ENCODE measurements at regions not wholly inside any gene's neighbourhood (a gene's known extent, or its start where the extent isn't known, plus 50 kb on each side); places are given as distances from the start of the nearest gene placed in this dataset.

DNA sequence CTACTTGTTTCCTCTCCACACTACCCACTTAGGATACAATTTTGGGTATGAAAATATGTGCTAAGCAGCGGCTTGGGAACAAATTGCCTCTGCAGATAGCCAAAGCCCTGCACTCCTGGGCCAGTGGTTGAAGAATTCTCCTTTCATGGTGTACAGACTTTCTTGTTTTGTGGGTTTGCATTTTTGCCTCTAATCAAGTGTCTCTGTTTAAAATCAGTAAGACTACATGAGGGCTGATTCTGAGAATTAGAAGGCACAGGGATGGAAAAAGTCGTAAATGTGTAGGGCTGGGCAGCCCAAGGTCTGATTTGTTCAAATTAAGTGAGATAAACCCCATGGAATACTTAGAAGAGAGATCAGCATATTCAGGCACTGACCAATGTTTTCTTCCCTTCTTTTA, 103.7 kb upstream of the CD180 start:
- TF ChIP-seq, protein P1, sequence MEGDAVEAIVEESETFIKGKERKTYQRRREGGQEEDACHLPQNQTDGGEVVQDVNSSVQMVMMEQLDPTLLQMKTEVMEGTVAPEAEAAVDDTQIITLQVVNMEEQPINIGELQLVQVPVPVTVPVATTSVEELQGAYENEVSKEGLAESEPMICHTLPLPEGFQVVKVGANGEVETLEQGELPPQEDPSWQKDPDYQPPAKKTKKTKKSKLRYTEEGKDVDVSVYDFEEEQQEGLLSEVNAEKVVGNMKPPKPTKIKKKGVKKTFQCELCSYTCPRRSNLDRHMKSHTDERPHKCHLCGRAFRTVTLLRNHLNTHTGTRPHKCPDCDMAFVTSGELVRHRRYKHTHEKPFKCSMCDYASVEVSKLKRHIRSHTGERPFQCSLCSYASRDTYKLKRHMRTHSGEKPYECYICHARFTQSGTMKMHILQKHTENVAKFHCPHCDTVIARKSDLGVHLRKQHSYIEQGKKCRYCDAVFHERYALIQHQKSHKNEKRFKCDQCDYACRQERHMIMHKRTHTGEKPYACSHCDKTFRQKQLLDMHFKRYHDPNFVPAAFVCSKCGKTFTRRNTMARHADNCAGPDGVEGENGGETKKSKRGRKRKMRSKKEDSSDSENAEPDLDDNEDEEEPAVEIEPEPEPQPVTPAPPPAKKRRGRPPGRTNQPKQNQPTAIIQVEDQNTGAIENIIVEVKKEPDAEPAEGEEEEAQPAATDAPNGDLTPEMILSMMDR (IDR thresholded peaks at IDR 0.05) = no peak
- TF ChIP-seq POLR2A (IDR thresholded peaks at IDR 0.05) = no peak
